K562 (cell line): ENCODE measurements at regions not wholly inside any gene's neighbourhood (a gene's known extent, or its start where the extent isn't known, plus 50 kb on each side); places are given as distances from the start of the nearest gene placed in this dataset.

Experiments
- ATAC-seq: fragments of 200-7000 bp; cut with Tn5 transposase; 3 replicates; pipeline ENCODE4 v1.9.1; 2020; ENCODE audit warnings: moderate library complexity
- BruUV-seq: library from RNA; stranded (reverse); fragments of 400-500 nt; replicated peaks from 2 replicates; lab custom pipeline; 2021; lab: Mats Ljungman, UMichigan
- CTCF ChIA-PET: fragments of 300-600 bp; formaldehyde crosslinking; extraction: SDS; loops from one replicate; lab custom pipeline; 2021; ENCODE audit warnings: low intra/inter-chr PET ratio; lab: Yijun Ruan, JAX
- POLR2A ChIA-PET: fragments of 300-600, 350-650 bp; sonication (Branson Sonifier 250); formaldehyde crosslinking; extraction: SDS; loops from one replicate; lab custom pipeline; 2021; ENCODE audit warnings: antibody characterized with exemption, inconsistent platforms; lab: Yijun Ruan, JAX
- DNase-seq, 4 experiments: peaks; one replicate each; pipeline versions ENCODE4 v3.0.0 to v3.0.0-alpha.2; 2011 to 2018; ENCODE audit warnings: low spot score in 3 of 4, mixed read lengths in 3 of 4; ENCODE audit errors: extremely low read depth in 1 of 4
- FAIRE-seq: peaks from 2 replicates; lab custom pipeline; 2011; peaks lifted over from hg19 to GRCh38; lab: Jason Lieb, UNC
- H2AFZ ChIP-seq: 2 replicates; pipeline ENCODE4 v1.6.0; 2011; ENCODE audit warnings: low read depth, low read length, control low read depth, inconsistent platforms
- H3K27ac ChIP-seq: fragments of 200-600 bp; 3 replicates; pipeline ENCODE4 v1.8.0; 2011; ENCODE audit warnings: low read depth, mild to moderate bottlenecking, control low read depth, inconsistent platforms, low read length, moderate library complexity, mixed read lengths; ENCODE audit errors: extremely low read depth
- H3K27me3 ChIP-seq, 2 experiments: fragments of 300-600 bp in 1 of 2; 2 replicates in 1 of 2; 3 replicates in 1 of 2; pipeline versions ENCODE4 v1.6.0 to v1.8.0; 2011; ENCODE audit warnings: inconsistent platforms in 2 of 2, low read length in 2 of 2, mild to moderate bottlenecking in 1 of 2, mixed read lengths in 1 of 2, moderate library complexity in 1 of 2; ENCODE audit not compliant: control insufficient read depth in 2 of 2, insufficient read depth in 2 of 2
- H3K36me3 ChIP-seq: fragments of 300-600 bp; 3 replicates; pipeline ENCODE4 v1.8.0; 2011; ENCODE audit warnings: mild to moderate bottlenecking, low read length, inconsistent platforms; ENCODE audit not compliant: control insufficient read depth, insufficient read depth
- H3K4me1 ChIP-seq, 2 experiments: fragments of 200-600 bp in 1 of 2; replicated peaks in 1 of 2; 2 replicates in 1 of 2; 3 replicates in 1 of 2; pipeline versions ENCODE4 v1.5.1 to v1.8.0; 2011; ENCODE audit warnings: inconsistent platforms in 2 of 2, low read length in 2 of 2, mild to moderate bottlenecking in 1 of 2, mixed read lengths in 1 of 2, moderate library complexity in 1 of 2; ENCODE audit not compliant: control insufficient read depth in 2 of 2, insufficient read depth in 2 of 2
- H3K4me2 ChIP-seq: 2 replicates; pipeline ENCODE4 v1.6.1; 2011; ENCODE audit warnings: low read length, control low read depth, inconsistent platforms, mixed read lengths; ENCODE audit not compliant: insufficient read depth
- H3K4me3 ChIP-seq: fragments of 200-600 bp; sonication (generic), shearing (Covaris generic); 2 replicates; pipeline ENCODE4 v1.5.1; 2016; ENCODE audit warnings: control low read depth, inconsistent platforms
- H3K79me2 ChIP-seq: fragments of 200-600 bp; 3 replicates; pipeline ENCODE4 v1.8.0; 2011; ENCODE audit warnings: low read length, inconsistent platforms; ENCODE audit not compliant: control insufficient read depth, insufficient read depth
- H3K9ac ChIP-seq, 2 experiments: 2 replicates each; pipeline versions ENCODE4 v1.6.0 to v1.6.1; 2011; ENCODE audit warnings: low read depth in 2 of 2, low read length in 2 of 2, control low read depth in 1 of 2, inconsistent platforms in 1 of 2, mild to moderate bottlenecking in 1 of 2, mixed read lengths in 1 of 2; ENCODE audit not compliant: insufficient read depth in 1 of 2
- H3K9me1 ChIP-seq: one replicate; pipeline ENCODE4 v1.6.0; 2011; ENCODE audit warnings: inconsistent platforms, mild to moderate bottlenecking, low read length, moderate library complexity; ENCODE audit not compliant: control insufficient read depth, insufficient read depth
- H3K9me3 ChIP-seq: replicated peaks from 2 replicates; pipeline ENCODE4 v1.5.1; 2011; ENCODE audit warnings: low read depth, low read length, inconsistent platforms; ENCODE audit not compliant: control insufficient read depth, insufficient read depth
- H4K20me1 ChIP-seq: replicated peaks from 2 replicates; pipeline ENCODE4 v1.6.1; 2011; ENCODE audit warnings: low read length, inconsistent platforms, mixed read lengths; ENCODE audit not compliant: control insufficient read depth, insufficient read depth
- CAMTA2 ChIP-seq: fragments of 250-450 bp; sonication (Bioruptor Pico); conservative IDR thresholded peaks from 2 replicates; pipeline ENCODE4 v1.5.1; 2022
- CBX3 ChIP-seq, 2 experiments: IDR thresholded peaks; 1 replicate in 1 of 2; 2 replicates in 1 of 2; pipeline ENCODE4 v1.6.1; 2012; ENCODE audit warnings: inconsistent platforms in 2 of 2, low read length in 2 of 2, borderline replicate concordance in 1 of 2, control low read depth in 1 of 2
- GATAD2A ChIP-seq: fragments of 450-650 bp; IDR thresholded peaks from 2 replicates; pipeline ENCODE4 v1.6.1; 2017
- L3MBTL2 ChIP-seq: fragments of 450-650 bp; IDR thresholded peaks from 2 replicates; pipeline ENCODE4 v1.6.1; 2016; ENCODE audit warnings: mild to moderate bottlenecking, moderate library complexity
- NCOA2 ChIP-seq, 2 experiments: fragments of 450-650 bp; IDR thresholded peaks; 2 replicates each; pipeline ENCODE4 v1.6.1; 2018; ENCODE audit warnings: mild to moderate bottlenecking in 2 of 2, moderate library complexity in 1 of 2; ENCODE audit not compliant: partially characterized antibody in 2 of 2
- POLR2AphosphoS5 ChIP-seq: IDR thresholded peaks from 2 replicates; pipeline ENCODE4 v1.6.1; 2011; ENCODE audit warnings: mild to moderate bottlenecking, low read depth, low read length, moderate library complexity; ENCODE audit not compliant: control insufficient read depth, insufficient read depth
- SMAD2 ChIP-seq: fragments of 150-350 bp; IDR thresholded peaks from 2 replicates; pipeline ENCODE4 v1.6.1; 2014; ENCODE audit warnings: low read depth, mild to moderate bottlenecking, low read length
- SNAPC5 ChIP-seq: fragments of 250-450 bp; sonication (Bioruptor Pico); IDR thresholded peaks from 2 replicates; pipeline ENCODE4 v1.8.0; 2021; ENCODE audit warnings: moderate library complexity, mild to moderate bottlenecking, inconsistent platforms
- ZNF253 ChIP-seq: fragments of 250-450 bp; sonication (Bioruptor Pico); conservative IDR thresholded peaks from 2 replicates; pipeline ENCODE4 v1.6.1; 2021; ENCODE audit warnings: mild to moderate bottlenecking
- WGBS: fragments of 100-300 bp; shearing (Covaris generic); methylation state at CpG from one replicate; pipeline ENCODE4 v1.1.6; 2016; ENCODE audit warnings: low coverage, mixed read lengths; ENCODE audit not compliant: insufficient coverage; ENCODE audit errors: missing lambda C conversion rate; 5-methylcytosine and 5-hydroxymethylcytosine counted together
- in situ Hi-C: fragments of 300-500 bp; cut with MboI; formaldehyde crosslinking; loops from 4 replicates; pipeline ENCODE4 v1.15.0; 2018; ENCODE audit warnings: inconsistent platforms, mixed read lengths
- intact Hi-C: fragments of 100-400 bp; cut with micrococcal nuclease; formaldehyde crosslinking; loops from 2 replicates; pipeline ENCODE4 v1.14.2; 2022
- TF ChIP-seq, protein P1 (sequence below): fragments of 250-450 bp; sonication (Bioruptor Pico); IDR thresholded peaks from 2 replicates; pipeline ENCODE4 v1.5.0; 2022; ENCODE audit warnings: mild to moderate bottlenecking
- TF ChIP-seq, protein P2 (sequence below): sonication (generic); formaldehyde crosslinking; IDR thresholded peaks from 2 replicates; pipeline ENCODE4 v1.8.1; 2023; ENCODE audit warnings: mild to moderate bottlenecking, missing genetic modification reagents

- H3K79me2 ChIP-seq = no peaks in the 10 kb centered on the region
- no peaks in the 10 kb centered on the region for H3K9me3 ChIP-seq
- no peak overlapping the region for H3K9ac ChIP-seq
- no peak for TF ChIP-seq SMAD2
- no peak for TF ChIP-seq ZNF253
- no peak for TF ChIP-seq CBX3 (IDR thresholded peaks at IDR 0.05; ENCODE audit: borderline replicate concordance in 1 of 2, low read length in 2 of 2)
- no peak for TF ChIP-seq L3MBTL2
- TF ChIP-seq, protein P1, sequence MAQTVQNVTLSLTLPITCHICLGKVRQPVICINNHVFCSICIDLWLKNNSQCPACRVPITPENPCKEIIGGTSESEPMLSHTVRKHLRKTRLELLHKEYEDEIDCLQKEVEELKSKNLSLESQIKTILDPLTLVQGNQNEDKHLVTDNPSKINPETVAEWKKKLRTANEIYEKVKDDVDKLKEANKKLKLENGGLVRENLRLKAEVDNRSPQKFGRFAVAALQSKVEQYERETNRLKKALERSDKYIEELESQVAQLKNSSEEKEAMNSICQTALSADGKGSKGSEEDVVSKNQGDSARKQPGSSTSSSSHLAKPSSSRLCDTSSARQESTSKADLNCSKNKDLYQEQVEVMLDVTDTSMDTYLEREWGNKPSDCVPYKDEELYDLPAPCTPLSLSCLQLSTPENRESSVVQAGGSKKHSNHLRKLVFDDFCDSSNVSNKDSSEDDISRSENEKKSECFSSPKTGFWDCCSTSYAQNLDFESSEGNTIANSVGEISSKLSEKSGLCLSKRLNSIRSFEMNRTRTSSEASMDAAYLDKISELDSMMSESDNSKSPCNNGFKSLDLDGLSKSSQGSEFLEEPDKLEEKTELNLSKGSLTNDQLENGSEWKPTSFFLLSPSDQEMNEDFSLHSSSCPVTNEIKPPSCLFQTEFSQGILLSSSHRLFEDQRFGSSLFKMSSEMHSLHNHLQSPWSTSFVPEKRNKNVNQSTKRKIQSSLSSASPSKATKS (CRISPR knock-in tag) = no peak
- no peak for TF ChIP-seq POLR2AphosphoS5
- TF ChIP-seq, protein P2, sequence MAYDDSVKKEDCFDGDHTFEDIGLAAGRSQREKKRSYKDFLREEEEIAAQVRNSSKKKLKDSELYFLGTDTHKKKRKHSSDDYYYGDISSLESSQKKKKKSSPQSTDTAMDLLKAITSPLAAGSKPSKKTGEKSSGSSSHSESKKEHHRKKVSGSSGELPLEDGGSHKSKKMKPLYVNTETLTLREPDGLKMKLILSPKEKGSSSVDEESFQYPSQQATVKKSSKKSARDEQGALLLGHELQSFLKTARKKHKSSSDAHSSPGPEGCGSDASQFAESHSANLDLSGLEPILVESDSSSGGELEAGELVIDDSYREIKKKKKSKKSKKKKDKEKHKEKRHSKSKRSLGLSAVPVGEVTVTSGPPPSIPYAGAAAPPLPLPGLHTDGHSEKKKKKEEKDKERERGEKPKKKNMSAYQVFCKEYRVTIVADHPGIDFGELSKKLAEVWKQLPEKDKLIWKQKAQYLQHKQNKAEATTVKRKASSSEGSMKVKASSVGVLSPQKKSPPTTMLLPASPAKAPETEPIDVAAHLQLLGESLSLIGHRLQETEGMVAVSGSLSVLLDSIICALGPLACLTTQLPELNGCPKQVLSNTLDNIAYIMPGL (CRISPR knock-in tag) = no peak
- no peak for TF ChIP-seq SNAPC5 (CRISPR knock-in tag)
- no peak for TF ChIP-seq GATAD2A
- no peak for TF ChIP-seq NCOA2 (IDR thresholded peaks at IDR 0.05; ENCODE audit: partially characterized antibody in 2 of 2)
- no peak for TF ChIP-seq CAMTA2
- H3K36me3 ChIP-seq = no peaks in the 10 kb centered on the region
- CTCF ChIA-PET = no interaction called here
- BruUV-seq = no TSS peak
- POLR2A ChIA-PET = no interaction called here
- in situ Hi-C loops = no loop called here
- no peaks in the 10 kb centered on the region for H3K27me3 ChIP-seq
- DNase-seq = no peak
- H4K20me1 ChIP-seq = no peaks in the 10 kb centered on the region
- no peaks in the 10 kb centered on the region for H3K9me1 ChIP-seq
- no peak overlapping the region for H3K4me3 ChIP-seq
- no peak overlapping the region for H3K4me2 ChIP-seq
- FAIRE-seq = no peak
- 0% methylated on average over 1 of the region's 2 CpGs for WGBS
- no peaks in the 10 kb centered on the region for H3K4me1 ChIP-seq
- intact Hi-C loops = no loop called here
- ATAC-seq = no peak
- no peak overlapping the region for H3K27ac ChIP-seq
- no peak overlapping the region for H2AFZ ChIP-seq
Measured at GRCh38 chr9:12403721-12404120, 289.5 kb upstream of the TYRP1 start.
